ENCODE measurements at regions not wholly inside any gene's neighbourhood (a gene's known extent, or its start where the extent isn't known, plus 50 kb on each side); places are given as distances from the start of the nearest gene placed in this dataset.

DNA sequence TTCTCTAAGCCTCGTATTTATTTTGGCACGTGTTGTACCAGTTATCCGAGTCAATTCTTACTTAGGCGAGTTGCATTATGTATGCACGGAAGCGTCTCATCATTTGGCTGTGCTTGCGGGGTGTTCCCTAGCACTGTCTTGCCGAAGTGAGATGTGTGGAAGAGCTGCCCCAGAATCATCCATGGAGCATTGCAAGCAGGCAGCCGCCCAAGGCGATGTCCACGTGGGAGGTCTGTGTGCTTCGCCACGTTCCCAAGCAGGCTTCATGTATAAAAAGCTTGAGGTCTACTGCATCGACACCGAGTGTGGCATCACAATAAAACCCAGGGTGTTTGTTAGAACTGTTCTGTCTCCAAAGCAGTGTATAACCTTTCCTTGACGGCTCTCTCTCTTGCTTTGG lies 849.9 kb downstream of the DCDC2C start:
- intact Hi-C loops (cut with DNase I): no loop called here
- WGBS, 2 donors: 66 to 72% methylated on average over 16 of the region's 16 CpGs
- Histone ChIP-seq H3K27ac (no peak overlapping the region), H3K4me1 (no peaks in the 10 kb centered on the region), H3K36me3 (no peaks in the 10 kb centered on the region), H3K27me3 (no peaks in the 10 kb centered on the region), H3K9me3 (no peaks in the 10 kb centered on the region), H3K4me3 (no peak overlapping the region)
- TF ChIP-seq, protein P1, sequence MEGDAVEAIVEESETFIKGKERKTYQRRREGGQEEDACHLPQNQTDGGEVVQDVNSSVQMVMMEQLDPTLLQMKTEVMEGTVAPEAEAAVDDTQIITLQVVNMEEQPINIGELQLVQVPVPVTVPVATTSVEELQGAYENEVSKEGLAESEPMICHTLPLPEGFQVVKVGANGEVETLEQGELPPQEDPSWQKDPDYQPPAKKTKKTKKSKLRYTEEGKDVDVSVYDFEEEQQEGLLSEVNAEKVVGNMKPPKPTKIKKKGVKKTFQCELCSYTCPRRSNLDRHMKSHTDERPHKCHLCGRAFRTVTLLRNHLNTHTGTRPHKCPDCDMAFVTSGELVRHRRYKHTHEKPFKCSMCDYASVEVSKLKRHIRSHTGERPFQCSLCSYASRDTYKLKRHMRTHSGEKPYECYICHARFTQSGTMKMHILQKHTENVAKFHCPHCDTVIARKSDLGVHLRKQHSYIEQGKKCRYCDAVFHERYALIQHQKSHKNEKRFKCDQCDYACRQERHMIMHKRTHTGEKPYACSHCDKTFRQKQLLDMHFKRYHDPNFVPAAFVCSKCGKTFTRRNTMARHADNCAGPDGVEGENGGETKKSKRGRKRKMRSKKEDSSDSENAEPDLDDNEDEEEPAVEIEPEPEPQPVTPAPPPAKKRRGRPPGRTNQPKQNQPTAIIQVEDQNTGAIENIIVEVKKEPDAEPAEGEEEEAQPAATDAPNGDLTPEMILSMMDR (IDR thresholded peaks at IDR 0.05): no peak
- no peak for DNase-seq
- no peak for FAIRE-seq
- ATAC-seq: peak in 1 of 4 donors; percentile 24

DNA sequence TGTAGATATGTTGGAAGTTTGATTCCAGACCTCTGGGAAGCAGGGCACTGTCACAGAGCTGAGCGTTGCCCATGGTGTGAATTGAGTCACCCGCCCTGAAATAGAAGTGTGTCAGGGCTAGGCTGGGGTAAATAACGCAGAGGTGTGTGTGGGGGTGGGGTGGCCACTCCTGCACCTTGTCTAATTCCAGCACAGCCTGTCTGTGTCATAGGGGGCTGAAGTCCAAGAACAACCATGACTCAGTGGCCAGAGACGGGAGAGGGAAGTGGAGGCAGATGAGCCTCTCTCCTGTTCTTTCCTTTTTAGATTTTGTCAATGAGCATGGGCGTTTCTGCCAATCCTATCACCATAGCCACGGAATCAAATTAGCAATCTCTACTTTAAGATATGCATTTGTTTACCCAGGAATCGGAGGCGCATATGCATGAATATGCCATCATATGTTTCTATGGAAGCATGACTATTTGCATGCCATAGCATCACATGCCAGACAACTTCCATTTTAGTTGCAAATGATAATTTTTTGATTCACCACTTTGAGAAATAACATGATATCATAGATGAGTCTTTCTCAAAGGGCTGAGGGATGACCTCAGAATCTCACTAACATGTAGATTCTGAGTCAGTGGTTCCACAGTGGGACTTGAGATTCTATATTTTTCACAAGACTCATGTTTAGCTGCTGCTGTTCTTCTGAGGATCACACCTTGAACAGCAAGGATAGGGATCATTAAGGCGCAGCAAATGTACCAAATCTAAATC lies 852.9 kb downstream of the DCDC2C start:
- FAIRE-seq: no peak
- 61 to 76% methylated on average over 9 of the region's 9 CpGs for WGBS, 2 donors
- intact Hi-C loops (cut with DNase I): no loop called here
- no peaks in the 10 kb centered on the region for H3K4me1 ChIP-seq
- no peak overlapping the region for H3K4me3 ChIP-seq
- TF ChIP-seq, protein P1 (IDR thresholded peaks at IDR 0.05): no peak
- no peaks in the 10 kb centered on the region for H3K36me3 ChIP-seq
- no peak overlapping the region for H3K27ac ChIP-seq
- no peaks in the 10 kb centered on the region for H3K9me3 ChIP-seq
- no peaks in the 10 kb centered on the region for H3K27me3 ChIP-seq
- DNase-seq: no peak
- ATAC-seq: no peak

DNA sequence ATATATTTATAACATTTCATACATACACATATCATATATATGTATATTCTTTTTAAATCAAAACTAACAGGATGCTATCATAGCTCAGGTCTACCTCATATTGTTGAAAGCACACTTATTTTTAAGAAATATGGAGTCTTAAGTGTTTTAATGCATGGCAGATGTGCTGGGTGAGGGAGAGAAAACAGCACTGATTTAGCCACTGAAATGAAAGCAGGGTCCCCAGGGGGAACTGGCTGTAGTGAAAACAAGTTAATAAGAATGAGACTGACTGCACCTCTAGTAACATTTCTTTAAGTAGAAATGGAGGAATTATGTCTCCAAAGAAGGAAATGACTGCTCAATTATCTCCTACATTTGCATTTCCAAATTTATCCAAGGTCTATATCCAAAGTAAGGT lies 857.8 kb downstream of the DCDC2C start:
- TF ChIP-seq, protein P1 (IDR thresholded peaks at IDR 0.05): no peak
- no peaks in the 10 kb centered on the region for H3K36me3 ChIP-seq
- no peaks in the 10 kb centered on the region for H3K9me3 ChIP-seq
- no peak for FAIRE-seq
- H3K4me1 ChIP-seq: no peaks in the 10 kb centered on the region
- no peaks in the 10 kb centered on the region for H3K27me3 ChIP-seq
- ATAC-seq: no peak
- intact Hi-C loops (cut with DNase I): no loop called here
- no peak for DNase-seq
- no peak overlapping the region for H3K27ac ChIP-seq
- H3K4me3 ChIP-seq: no peak overlapping the region

DNA sequence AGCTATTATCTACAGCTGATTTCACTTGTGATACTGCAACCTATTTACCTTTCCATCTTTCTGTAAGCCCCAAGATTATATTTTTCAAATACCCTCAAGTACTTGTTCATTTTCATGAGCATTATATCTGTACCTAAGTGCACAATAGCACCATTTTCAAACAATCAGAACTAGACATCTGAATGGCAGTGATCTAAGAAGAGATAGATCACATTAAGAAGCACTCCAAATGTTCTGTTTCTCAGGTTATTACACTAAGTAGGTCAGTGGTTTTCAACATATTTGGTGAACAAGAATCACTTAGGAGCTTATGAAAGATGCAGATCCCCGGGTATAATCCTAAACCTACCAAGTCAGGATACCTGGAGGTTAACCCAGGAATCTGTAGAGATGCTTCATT lies 872.7 kb downstream of the DCDC2C start:
- no peak for DNase-seq
- intact Hi-C loops (cut with DNase I): no loop called here
- ATAC-seq: no peak
- TF ChIP-seq, protein P1 (IDR thresholded peaks at IDR 0.05): no peak
- H3K27ac ChIP-seq: no peak overlapping the region
- FAIRE-seq: no peak
- no peaks in the 10 kb centered on the region for H3K36me3 ChIP-seq
- WGBS, 2 donors: 48 to 64% methylated on average over 1 of the region's 1 CpG
- no peaks in the 10 kb centered on the region for H3K27me3 ChIP-seq
- no peak overlapping the region for H3K4me3 ChIP-seq
- H3K4me1 ChIP-seq: no peaks in the 10 kb centered on the region
- H3K9me3 ChIP-seq: no peaks in the 10 kb centered on the region

DNA sequence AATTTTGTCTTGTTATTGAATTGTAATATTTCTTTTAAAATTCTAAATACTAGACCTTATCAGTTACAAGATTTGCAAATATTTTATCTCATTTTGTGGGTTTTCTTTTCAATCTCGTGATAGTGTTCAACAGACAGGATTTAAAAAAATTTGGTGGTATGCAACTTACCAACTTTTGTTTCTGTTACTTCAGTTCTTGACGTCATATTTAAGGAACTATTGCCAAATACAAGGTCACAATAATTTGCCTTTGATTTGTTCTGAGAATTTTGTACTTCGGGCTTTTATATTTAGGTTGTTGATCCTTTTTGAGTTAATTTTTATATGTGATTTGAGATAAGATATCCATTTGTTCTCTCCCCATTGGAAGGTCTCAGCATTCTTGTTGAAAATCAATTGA lies 876.6 kb downstream of the DCDC2C start:
- no peak for DNase-seq
- H3K27me3 ChIP-seq: no peaks in the 10 kb centered on the region
- FAIRE-seq: no peak
- no peaks in the 10 kb centered on the region for H3K36me3 ChIP-seq
- no peak overlapping the region for H3K4me3 ChIP-seq
- no peak overlapping the region for H3K27ac ChIP-seq
- 48 to 58% methylated on average over 3 of the region's 3 CpGs for WGBS, 2 donors
- H3K9me3 ChIP-seq: no peaks in the 10 kb centered on the region
- intact Hi-C loops (cut with DNase I): no loop called here
- ATAC-seq: no peak
- TF ChIP-seq, protein P1 (IDR thresholded peaks at IDR 0.05): no peak
- no peaks in the 10 kb centered on the region for H3K4me1 ChIP-seq

Measured in pancreas (tissue), 10 donors.